ENCODE measurements at regions not wholly inside any gene's neighbourhood (a gene's known extent, or its start where the extent isn't known, plus 50 kb on each side); places are given as distances from the start of the nearest gene placed in this dataset.

DNA sequence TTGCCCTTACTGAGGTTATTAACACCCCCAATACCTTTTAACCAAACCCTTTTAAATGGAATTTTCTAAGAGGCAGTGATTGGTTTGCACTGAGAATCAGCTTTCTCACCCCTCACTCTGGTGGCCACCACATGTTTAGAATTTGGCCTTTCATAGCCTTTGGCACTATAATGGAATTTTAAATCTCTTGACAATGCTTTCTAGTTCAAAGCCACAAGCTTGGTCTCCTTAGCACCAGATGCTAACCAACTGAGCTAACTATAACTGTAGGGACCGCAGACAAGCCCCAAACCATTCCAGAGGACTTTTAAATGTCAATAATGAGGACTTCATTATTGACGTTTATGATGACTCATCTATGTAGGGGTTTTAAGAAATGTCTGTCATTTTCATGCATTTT lies 238.7 kb upstream of the SNX7 start:
- no peak for DNase-seq (ENCODE audit: low read depth)

DNA sequence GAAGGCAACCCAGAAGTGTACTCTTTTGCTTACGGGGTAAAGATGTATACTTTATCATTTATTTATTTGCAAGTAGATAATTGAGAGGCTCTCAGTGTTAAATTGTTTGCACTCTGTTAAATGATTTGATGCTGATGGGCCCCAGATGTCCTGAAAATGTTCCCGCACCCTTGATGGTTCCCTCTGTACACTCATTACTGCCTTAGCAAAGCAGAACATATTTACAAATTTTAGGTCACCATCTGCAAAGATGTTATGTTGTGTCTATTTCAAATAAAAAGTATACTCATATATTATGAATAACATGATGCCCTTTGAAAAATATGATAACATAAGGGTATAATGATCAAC lies 240.5 kb upstream of the SNX7 start:
- no peak for DNase-seq (ENCODE audit: low read depth)

DNA sequence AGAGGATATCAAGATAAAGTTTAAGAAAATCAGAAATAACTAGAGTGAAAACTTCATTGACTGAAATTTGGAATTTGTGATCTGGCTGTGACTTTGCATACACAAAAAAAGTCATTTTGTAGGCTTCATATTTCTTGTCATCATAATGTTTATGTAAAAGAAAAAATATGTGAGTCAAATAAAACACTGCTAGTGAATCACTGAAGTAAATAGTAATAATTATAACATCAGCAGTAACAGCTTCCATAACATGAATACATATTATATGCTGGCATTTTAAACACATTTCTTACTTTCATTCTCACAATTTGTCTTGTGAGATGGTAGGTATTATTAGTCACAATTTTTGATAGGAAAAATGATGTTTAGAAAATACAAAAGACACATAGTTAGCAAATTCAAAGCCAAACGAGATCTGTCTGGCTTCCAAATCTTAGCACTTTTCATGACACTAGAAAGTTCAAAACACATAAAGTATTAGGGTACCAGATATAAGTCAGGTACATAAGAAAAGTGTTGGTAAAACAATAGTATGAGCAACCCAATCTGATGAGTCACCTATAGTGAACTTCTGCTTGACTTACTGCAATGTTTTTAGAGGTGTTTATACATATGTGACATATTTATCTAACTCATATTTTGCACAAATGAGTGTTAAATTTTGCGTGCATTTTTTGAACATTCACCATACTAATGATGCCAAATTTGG lies 241.0 kb upstream of the SNX7 start:
- no peak for DNase-seq (ENCODE audit: low read depth)

DNA sequence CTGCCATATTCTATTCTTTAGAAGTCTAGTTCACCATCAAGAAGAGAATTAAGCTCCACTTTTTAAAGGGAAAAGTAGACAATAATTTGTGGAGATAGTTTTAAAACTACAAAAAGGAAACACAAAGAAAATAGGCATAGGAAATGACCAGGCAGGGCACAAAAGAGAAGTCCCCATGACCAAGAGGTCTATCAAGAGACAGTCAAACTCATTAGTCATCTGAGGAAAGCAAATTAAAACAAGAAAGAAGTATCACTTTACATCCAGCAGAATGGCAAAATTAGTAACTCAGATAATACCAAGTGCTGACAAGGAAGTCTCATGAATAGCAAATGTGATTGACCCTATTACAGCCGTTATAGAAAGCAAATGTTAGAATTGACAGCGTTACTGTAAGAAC lies 243.7 kb upstream of the SNX7 start:
- no peak for DNase-seq (ENCODE audit: low read depth)

DNA sequence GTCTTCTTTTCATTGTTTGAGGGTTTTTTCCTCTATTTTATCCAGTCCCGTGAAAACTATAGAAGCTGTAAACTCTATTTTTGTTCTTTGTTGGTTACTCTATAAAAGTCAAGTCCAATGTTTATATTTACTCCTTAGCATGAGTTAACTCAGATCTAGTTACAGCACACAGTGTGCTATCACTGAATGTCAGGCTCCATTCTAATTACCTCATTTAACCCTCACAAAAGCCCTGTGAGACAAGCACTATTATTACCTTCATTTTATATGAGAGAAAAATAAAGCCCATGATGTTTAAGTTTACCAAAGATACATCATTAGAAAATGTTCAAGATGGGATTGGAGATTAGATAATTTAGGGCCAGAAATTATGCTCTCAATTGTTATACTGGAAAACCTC lies 251.4 kb upstream of the SNX7 start:
- no peak for DNase-seq (ENCODE audit: low read depth)

DNA sequence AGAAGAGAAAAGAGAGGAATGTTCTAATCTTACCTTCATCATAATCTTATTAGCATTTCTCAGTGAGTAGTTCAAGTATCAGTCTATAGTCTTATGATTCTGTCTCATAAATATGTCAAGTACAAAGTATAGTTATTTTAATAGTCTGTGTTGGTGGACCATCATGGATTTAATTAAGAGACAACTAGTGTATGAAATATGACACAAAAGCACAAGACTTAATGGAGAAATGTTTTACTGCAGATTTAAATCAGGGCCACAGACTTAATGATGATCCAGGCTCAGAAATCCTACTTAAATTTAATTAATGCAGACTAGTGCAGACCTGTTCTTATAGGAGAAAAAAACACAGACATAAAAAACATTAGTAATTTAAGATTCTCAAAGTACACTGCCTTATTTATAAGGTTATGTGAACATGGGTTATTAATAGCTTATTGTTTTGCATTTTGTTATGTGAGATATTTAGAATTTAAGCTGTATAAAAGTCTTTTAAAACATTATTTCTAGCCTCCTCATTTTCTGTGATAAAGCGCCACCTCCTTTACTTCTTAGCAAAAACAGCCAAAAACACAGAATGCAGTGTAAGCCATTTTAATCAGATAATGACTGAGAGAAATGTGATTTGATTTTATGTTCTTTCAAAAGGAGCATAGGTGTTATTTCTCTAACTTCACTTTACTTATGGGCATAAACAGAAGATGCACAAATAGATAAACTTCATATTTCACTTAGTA lies 255.0 kb upstream of the SNX7 start:
- DNase-seq (ENCODE audit: low read depth), result no peak

DNA sequence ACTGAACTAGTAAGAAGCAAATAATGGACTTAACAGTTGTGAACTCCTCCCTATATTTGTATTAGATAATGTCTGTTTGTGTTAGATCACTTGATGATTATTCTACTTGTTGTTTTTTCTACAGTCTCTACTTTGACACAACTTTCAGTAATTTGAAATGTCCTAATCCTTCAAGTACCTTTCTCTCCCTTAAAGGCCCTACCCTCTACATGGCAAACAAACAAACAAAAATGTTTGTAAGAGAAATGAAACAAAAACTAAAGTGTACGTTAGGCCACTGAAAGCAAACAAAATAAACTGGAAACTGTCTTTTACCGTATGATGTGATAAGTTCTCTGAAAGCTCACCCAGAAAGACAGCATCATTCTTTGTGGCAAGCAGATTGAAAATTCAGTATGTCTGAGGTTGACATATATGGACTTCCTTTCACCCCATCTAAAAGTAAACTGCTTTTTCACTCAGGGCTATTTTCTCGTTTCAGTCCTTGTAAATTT lies 255.9 kb upstream of the SNX7 start:
- no peak for DNase-seq (ENCODE audit: low read depth)

DNA sequence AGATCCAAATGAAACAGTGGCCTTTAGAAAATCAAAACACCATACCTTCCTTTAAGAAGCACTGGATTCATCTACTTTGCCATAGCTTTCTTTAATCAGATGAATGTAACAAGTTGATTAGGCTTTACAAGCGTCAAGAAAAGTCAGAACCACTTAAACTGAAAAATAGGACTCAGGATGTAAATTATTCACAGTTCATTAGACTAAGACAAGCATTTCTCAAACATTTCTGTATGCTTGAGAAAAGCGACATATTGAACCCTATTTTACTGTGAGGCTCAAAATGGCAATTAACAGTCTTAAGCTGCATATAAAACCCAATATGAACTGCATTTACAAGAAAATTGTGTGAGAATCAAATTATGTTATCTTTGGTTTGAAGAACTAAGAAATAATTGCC lies 256.7 kb upstream of the SNX7 start:
- no peak for DNase-seq (ENCODE audit: low read depth)

DNA sequence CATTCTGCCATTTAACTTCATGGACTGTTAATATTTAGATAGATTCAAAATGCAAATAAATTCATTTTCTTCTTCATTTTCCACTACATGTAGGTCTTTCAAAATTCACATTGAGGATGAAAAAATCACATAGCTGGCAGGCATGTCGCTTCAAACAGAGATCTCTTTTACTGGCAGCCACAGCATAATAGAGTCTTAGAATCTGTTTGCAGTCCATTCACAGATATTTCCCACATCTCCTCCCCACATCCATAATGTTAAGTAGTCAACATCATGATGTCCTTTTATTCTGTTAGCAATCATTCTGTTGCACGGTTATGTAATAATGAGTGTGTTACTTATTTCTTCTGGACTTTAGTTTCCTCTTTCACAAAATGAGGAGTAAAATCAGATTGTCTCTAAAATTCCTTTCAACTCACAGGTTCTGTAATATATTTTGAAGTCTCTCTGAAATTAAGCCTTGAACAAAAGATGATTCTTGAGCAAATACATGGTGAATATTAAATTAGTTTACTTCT lies 257.5 kb upstream of the SNX7 start:
- DNase-seq (ENCODE audit: low read depth), result no peak

DNA sequence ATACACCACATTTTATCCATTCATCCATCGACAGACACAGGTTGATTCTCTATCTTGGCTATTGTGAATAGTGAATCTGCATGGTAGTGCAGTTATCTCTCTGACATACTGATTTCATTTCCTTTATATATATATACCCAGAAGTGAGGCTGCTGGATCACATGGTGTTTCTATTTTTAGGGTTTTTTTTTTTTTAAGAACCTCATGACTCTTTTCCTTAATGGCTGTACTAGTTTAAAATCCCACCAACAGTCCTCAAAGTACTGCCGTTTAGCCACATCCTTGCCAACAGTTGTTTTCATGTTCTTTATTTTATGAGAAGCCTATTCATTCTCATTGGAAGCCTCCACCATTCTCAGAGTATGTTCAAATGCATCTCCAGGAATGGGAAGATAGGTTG lies 258.7 kb upstream of the SNX7 start:
- DNase-seq (ENCODE audit: low read depth), result no peak

DNA sequence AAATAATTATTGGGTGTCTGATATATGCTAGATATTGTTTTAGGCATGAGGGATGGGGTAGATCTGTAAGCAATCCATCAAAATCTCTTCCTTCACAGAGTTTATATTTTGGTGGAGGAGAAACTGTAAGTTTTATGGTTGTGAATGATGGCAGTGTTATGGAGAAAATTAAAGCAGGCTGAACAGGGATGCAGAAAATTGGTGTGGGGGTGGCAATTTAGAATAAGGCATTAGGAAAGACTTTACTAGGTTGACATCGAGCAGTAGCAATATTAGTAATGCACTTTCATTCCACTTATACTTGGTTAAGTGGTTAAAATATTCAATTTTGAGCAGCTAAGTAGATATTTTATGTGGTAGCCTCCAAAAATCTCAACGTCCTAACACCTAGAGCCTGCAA lies 261.1 kb upstream of the SNX7 start:
- DNase-seq (ENCODE audit: low read depth), result no peak

DNA sequence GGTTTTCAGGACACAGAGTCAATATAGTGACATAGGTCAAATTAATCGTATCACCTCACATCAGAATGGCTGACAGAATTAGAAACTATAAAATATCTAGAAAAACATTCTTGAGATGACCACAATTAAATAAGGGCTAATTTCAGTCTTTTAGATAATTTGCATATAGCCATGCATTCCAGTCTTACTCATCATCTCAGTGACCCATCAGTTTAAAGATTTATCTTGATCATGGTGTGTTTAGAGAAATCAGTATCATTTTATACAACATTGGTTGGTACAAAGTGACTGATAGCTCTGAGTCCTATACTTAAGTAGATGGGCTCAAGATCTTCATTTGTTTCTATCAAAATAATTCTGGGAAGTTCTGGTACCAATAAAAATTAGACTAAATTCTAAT lies 262.3 kb upstream of the SNX7 start:
- no peak for DNase-seq (ENCODE audit: low read depth)

DNA sequence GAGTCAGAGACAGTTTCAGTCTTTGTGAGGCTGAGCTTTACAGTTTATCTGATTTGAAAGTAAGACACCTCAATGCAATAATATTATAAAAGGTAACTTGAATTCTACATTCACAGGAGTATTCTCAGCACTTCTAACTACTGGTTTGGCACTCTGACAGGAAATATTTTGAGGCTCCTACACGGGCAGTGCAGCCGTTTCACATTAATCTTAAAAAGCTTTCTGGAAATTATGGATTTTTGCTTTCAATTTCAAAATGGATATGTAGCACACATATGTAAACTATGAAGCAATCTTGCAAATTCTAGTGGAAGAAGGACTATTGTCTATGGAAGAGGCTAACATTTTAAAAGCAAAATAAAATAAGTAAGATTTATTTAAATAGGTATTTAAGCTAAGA lies 262.9 kb upstream of the SNX7 start:
- DNase-seq (ENCODE audit: low read depth), result no peak

DNA sequence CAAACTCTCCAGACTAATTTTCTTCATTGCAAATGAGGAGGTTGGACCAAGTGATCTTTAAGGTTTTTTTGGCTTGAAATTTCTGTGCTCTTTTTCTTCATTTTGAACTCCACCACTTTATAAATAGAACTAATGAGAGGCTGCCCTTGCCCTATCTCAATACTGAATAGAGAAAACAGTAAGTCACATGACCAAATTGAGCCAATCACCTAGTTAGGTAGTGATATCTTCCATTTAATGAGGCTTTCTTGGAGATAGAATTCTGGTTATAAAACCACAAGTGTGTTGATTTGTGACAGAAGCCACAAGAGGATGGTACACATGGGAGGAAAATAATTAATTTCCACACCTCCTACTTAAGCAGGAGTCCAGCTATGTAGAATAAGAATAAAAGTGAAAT lies 263.4 kb upstream of the SNX7 start:
- no peak for DNase-seq (ENCODE audit: low read depth)

DNA sequence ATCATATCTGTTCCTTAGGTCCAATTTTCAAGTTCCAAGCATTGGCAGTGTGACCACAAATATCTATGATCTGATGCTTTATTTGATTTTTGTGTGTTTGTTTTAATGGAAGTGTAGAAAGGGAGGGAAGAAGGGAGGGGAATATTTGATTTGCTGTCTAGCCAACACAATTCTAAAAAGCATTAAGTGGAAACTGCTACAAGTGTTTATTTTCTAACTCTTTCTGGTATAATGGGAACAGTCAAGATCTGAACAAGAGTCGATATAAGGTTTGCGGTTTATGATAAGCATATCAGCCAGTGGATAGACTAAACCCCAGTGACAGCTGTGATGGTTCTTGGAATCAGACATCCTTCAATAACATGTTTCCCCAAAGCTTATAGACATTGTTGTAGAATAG lies 267.8 kb upstream of the SNX7 start:
- DNase-seq (ENCODE audit: low read depth), result no peak

DNA sequence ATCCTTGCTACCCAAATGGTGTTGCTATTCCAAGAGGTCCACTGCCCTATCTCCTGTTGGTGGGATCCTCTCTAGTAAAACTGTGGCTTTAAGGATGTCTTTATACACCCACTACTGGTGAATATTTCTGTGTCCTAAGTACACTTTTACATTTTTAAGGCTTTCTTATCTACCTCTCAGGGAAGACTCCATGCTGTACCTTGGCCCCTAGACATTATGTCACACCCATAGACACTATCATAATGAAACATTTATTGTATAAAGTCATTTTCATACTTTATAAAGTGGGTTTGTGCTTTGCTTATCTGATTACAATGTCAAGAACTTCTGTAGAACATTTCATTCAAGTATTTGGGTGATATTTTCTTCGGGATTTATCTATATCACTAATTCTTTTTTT lies 270.3 kb upstream of the SNX7 start:
- no peak for DNase-seq (ENCODE audit: low read depth)

DNA sequence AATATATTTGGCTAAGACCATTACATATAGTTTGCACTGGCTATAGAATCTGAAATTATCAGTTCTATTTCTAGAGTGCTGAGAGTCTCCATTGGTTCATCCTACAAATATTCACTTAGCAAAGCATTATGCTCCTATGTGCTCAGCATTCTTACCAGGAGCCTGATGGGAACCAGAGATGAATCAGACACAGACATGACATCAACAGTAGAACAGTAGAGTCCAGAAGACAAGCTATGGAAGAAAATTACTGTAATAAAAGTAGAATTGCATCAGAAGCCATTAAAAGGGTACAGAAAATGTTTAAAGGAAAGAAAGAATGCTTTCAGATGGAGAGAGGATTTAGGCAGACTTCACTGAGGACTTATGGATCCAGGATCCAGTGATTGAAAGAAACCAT lies 271.7 kb upstream of the SNX7 start:
- DNase-seq (ENCODE audit: low read depth), result no peak

DNA sequence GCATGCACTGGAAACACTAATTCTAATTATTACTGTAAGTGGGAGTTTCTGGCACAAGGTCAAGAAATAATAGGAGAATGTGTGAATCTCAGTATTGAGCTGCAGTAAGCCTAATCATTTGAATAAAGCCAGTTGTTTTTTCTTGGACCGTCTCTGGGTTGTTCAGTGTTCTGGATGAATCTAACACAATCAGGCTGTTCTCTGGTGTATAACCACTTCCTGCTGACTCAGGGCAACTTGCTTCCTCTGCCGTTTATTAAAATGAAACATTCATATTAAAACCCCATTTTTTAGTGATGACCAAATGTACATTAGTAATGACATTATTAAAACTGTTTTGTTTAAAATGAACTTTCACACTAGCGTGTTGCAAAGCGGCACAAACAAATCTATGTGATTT lies 273.1 kb upstream of the SNX7 start:
- DNase-seq (ENCODE audit: low read depth), result no peak

DNA sequence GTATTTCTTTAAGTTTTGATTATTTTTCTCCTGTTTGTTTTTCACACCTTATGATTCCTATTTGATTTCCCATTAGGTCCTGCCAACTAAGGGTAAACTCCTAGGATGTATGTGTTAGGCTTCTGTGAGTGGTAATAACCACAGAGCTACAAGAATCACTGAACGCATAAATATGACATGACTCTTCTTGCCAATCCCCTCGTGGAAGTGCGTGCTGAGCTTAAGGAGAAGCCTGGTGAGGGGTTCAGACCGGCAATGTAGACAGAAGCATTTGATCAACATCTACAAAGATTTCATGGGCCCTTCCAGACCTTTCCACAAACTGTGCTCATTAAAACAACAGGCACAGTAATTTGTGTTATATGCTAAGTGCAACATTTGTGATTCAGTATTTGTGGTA lies 273.8 kb upstream of the SNX7 start:
- DNase-seq (ENCODE audit: low read depth), result no peak

DNA sequence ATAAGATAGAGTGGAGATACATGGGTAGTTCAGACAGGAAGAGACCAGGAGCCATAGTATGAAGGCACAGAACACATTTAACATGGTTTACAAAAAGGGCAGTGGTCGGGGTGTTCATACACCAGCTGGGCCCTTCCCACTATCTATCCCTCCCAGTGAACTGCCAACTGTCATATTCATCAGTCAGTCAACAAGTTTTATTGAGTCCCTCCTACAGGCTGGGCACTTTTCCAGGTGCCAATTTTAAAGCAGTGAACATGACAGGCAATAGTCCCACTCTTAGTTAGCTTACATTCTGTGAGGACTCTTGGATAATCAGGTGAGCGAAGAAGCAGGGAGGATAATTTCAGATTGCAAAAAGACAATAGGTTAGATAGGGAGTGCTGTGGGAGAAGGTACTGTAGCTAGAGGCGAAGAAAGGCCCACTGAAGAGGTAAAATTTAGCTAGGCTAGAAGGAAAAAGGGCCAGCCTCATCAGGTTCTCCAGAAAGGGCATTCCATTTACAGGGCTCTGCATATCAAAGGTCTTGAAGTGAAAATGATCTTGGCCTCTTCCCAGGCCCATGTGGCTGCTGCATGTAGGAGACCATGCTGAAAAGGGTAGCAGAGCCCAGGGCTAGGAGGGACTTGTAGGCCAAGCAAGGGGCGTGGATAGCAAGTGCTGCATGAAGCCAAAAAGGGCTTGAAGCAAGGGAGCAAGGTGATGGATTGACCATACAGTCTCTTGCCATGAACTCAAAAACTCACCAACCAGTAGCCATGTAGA lies 274.7 kb upstream of the SNX7 start:
- DNase-seq (ENCODE audit: low read depth), result no peak

DNA sequence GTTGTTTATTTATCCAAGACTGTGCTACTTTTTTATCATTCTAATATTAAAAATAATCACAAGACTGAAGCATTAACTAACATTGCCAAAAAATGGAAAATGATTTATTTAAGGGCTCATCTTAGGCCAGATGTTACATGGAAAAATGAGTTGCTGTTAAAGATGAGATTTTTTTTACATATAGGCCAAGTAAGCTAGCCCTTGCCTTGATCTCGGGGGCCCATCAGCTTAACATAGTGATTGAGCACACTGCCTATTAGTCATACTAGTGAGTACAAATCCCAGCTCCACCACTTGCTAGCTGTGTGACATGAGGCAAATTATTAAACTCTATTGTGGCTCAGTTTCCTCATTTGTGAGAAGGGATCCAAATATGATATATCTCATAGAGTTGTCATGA lies 275.9 kb upstream of the SNX7 start:
- DNase-seq (ENCODE audit: low read depth), result no peak

DNA sequence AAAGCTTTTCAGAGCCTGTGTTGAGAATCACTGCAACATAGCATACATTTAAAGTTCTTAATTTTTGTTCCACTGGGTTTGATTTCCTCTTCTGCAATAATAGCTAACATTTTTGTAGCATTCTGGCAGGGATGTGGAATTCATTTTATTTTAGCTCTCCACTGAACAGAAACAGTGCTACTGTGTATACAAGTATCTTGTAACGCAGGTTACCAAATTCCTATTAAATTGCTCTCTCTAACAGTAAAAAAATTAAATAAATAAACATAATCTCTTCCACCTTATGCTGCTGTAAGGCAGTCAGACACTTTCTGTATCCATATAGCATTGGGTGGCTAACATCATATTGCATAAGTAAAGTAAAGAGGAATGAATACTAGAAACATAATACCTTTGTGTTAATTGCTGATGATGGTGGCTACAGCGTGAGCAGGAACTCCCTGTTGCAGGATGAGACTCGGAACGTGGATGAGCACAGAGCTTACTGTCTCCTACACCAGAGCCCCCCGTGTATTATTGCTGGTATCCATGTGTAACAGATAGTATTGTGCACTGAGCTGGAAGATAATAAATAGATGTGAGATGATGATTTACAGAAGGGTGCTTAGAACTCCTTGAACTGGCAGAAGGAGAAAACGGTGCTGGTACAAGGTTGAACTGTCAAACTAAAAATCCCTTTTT lies 276.9 kb upstream of the SNX7 start:
- no peak for DNase-seq (ENCODE audit: low read depth)

Measured in stimulated activated CD8-positive, alpha-beta memory T cell treated with anti-CD3 and anti-CD28 coated beads, Interleukin-15, amount 100 ng/mL, for 1 hour (primary cell).